NOMO-1 treated with dmso at 0.1 percent for 144 hours (cell line): ENCODE measurements at regions not wholly inside any gene's neighbourhood (a gene's known extent, or its start where the extent isn't known, plus 50 kb on each side); places are given as distances from the start of the nearest gene placed in this dataset.
"Not testable (repeated sequence)": the region's sequence is repeated elsewhere in the genome, so short reads cannot be mapped to it uniquely, and the experiment has no call there.

ENCODE experiments used
- DNase-seq: peaks from one replicate; lab custom pipeline; 2025; ENCODE audit not compliant: unreplicated experiment; lab: John Stamatoyannopoulos, UW

GRCh38 chr1:186775881-186776560, 52.7 kb upstream of the PLA2G4A start:
- DNase-seq: peak; percentile 81

DNA sequence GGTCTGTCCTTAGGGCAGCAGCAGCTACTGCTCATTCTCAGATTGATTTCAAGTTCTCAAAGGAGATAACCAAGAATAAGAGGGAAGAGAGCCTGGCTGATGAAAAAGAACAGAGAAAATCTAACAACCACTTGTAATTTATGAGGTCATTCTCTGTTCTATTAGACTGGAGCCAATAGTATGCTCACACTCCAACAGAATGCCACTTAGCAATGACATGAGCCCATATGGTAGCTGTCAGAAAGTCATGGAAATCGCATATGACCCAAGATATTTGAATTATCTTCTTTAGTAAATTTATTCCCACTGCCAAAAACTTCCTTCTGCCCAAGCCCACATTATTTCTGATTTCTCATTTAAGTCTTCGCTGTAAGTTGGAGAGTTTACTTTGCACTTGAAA, 53.7 kb upstream of the PLA2G4A start:
- DNase-seq: no peak

DNA sequence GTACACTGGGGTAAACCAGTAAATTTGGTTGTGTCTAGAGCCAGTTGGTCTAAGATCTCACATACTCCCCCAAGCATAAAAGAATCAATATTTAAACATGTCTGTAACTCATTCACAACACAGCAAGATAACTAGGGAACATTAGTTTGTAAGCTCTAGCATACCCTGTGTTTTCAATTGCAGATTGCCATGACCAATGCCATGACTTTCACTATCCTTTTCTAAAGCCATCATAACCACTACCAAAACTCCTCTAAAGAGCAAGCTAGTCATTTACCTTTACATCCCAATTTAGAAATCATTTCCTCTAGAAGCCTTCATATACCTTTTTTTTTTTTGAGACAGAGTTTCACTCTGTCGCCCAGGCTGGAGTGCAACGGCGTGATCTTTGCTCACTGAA, 56.5 kb upstream of the PLA2G4A start:
- DNase-seq: no peak

DNA sequence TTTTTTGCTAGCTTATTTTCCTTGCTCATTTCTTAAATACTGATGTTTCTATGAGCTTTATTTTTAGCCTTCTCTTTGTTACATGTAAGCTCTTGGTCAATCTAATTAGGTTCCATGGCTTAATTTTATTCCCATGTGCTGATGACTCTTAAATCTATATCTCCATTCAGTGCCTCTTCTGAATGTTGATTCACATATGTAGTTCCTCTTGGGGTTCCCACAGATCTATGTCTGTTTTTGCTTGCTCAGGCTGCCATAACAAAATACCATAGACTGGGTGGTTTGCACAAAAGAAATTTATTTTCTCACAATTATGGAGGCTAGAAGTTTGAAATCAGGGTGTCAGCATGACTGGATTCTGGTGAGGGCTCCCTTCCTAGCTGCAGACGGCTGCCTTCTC, 58.3 kb upstream of the PLA2G4A start:
- DNase-seq: peak; percentile 11

- DNase-seq: no peak
Observed at GRCh38 chr1:186768906-186769305, 59.8 kb upstream of the PLA2G4A start.

DNA sequence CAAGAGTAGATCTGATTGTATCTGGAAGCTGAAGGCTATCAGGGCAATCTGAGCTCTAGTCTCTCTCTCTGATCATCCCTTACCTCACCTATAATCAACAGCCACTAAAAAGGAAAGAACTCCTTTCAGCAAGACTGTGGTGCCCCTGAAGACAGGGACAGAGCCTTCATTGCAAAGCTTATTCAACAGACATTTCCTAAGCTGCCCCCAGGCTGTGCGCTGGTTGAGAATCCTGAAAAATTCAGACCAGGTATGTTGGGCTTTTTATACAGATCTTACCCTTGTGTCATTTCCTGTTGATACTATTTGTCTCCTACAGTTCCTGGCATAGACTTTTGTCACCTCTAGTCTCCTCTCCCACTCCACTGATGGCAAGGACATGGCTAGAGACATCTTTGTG, 63.3 kb upstream of the PLA2G4A start:
- DNase-seq: no peak

- DNase-seq: no peak
Observed at GRCh38 chr1:186763107-186763506, 65.6 kb upstream of the PLA2G4A start.

DNA sequence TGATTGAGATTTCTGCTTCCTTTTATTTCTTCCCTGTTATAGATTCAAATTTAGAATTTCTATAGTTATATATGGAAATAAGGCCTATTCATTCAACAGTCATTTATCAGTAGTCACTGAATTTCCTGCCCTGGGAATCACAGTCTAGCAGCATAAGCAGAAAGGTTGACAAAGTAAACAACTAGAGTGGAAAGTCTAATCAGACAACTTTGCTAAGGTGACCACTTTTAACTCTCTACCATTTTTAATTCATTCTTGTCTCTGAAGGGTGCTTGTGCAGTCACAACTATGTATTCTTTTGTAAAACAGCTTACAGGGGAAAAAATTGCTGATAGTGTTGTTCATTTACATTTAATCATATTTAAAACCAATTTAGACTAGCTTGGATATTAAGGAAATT, 66.1 kb upstream of the PLA2G4A start:
- no peak for DNase-seq

GRCh38 chr1:186761358-186761757, 67.4 kb upstream of the PLA2G4A start:
- DNase-seq: no peak

DNA sequence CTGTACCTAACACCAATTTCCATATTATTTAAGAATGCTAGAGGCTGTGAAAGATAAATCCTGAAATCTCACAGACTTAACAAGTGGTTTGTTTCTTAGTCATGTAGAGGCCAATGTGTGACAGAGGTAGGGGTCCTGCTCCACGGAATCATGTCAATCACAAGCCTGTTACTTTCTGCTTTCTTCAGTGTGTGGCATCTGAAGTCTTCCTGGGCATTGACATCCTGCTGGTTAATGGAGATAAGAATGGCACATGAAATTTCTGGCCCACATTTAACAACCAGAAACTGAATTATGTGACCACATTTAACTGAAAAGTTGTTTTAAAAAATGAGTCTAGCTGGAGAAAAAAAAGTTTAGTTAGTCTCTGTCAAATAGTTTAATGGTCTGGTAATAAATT, 68.3 kb upstream of the PLA2G4A start:
- no peak for DNase-seq

DNA sequence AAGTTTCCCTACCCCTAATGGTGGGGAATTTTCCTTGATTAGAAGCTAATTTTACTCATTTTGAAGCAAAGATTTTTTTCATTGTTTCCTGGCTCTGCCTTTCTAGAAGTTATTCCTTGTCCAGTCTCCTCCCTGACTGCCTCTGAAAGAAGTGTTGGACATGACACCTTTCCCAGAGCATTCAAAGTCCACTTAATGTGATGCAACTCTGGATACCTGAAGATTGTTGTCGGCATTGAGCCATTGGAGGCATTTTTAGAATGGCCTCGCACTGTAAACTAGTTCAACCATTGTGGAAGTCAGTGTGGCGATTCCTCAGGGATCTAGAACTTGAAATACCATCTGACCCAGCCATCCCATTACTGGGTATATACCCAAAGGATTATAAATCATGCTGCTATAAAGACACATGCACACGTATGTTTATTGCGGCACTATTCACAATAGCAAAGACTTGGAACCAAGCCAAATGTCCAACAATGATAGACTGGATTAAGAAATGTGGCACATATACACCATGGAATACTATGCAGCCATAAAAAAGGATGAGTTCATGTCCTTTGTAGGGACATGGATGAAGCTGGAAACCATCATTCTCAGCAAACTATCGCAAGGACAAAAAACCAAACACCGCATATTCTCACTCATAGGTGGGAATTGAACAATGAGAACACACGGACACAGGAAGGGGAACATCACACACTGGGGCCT, 69.7 kb upstream of the PLA2G4A start:
- not testable (repeated sequence) for DNase-seq

DNA sequence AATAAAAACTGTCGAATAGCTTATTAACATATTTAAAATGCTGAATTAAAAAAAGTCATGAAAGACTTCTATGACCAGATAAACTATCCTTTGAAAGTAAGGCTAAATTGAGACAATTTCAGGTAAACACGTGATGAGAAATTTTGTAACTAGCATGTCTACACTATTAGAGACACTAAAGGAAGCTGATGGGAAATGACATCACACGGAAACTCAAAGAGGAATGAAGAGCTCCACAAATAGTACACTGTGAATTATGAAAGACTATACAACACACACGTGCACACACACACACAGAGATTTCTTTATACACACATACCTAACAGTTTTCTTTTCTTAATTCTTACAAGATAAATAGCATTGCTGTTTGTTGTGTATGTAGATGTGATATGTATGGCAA, 70.9 kb upstream of the PLA2G4A start:
- DNase-seq: no peak

DNA sequence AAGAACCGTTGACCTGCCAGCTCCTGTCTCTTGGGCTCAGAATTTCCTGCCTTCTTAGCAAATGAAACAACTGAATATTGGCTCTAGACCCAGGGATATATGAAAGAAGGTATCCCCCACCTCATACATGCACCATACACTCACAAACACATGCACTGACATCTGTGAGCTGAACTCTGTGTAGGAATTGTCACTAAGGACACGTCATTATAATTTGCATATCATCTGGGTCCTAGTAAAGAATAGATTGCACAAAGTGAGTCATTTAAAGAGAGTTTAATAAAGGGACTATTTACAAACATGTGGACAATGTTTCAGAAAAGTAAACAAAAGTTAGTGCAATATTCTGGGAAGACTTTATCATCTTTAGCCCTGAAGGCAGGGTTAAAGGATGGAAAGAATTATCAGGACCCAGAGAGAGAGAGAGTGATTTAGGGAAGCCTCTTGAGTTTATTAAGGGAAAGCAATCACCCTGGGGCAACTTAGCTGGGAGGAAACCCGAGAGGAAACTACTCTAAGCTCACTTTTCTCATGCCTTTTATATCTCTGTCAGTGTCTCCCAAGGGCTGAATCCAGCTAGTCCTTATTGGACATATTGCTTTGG, 74.1 kb upstream of the PLA2G4A start:
- DNase-seq: no peak

- no peak for DNase-seq
Observed at GRCh38 chr1:186753241-186753640, 73.0 kb upstream of the PTGS2 start.

- DNase-seq: no peak
Observed at GRCh38 chr1:186750257-186750656, 70.0 kb upstream of the PTGS2 start.

DNA sequence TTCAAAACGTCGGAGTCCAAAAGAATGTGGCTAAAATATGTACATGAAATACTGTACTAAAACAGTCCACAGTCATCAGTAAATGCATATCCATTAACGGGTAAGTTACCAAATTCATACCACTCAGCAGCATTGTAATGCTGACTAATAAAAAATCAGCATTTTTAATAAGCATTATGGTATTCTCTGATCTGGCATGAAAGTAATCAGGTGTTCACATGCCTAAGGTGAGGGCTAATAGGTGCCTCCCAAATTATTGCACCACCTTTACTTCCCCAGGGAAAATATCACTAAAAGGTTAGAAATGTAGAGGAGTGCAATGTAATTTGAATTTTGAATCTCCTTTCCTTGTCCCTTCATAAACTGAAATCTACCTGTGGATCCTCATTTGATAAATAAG, 69.6 kb upstream of the PTGS2 start:
- no peak for DNase-seq

DNA sequence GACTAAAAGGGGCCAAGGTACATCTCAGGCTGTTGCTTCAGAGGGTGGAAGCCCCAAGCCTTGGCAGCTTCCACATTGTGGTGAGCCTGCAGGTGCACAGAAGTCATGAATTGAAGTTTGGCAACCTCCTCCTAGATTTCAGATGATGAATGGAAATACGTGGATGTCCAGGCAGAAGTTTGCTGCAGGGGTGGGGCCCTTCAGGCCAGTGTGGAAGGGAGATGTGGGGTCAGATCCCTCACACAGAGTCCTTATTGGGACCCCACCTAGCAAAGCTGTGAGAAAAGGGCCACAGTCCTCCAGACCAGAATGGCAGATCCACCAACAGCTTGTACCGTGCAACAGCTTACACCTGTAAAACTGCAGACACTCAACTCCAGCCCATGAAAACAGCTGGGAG, 67.4 kb upstream of the PTGS2 start:
- DNase-seq: no peak

DNA sequence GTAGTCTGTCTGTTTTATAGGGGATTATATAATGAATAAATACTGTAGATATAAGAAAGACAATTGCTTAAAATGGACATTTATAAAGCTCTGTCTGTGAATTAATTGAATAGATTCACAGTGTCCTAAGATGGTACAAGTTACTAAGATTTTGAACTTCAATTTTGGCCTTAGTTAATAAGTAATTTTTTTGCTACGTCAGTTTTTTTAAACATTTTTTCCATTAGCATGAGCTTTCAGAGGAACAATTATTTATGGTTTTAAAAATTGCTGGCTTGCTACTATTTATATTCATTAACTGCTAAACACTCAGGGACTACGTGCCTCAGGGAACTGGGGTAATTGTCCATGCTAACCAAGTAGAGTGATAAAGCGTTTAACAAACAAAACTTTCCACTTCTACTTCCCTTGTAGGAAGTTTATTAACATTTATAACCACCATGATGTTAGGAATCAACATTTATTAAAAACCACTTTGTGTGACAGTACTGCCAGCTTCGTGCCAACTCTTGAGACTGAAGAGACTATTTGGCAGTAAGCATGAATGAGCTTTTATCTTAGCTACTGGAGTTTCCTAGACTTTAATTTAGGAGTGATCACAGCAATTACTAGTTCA, 65.4 kb upstream of the PTGS2 start:
- DNase-seq: no peak

- DNase-seq: no peak
Observed at GRCh38 chr1:186741640-186742039, 61.4 kb upstream of the PTGS2 start.

DNA sequence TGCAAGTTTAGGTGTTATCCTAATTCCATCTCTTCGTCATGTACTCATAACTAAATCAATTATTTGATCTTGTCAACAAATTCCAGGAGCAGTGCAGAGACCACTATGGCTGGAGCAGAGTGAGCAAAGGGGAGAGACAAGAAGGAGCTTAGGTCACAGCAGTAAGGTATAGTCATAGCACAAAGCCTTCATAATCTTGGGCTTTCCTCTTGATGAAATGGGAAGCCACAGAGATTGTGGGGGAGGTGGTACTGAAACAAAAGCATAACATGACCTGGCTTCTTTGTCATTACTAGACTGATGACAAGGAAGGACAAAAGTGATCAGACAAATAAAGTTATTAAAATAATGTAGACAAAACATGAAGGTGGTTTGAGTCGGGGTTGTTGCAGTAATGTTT, 60.1 kb upstream of the PTGS2 start:
- no peak for DNase-seq

- no peak for DNase-seq
Observed at GRCh38 chr1:186739515-186739914, 59.3 kb upstream of the PTGS2 start.

- DNase-seq: peak; percentile 49
Observed at GRCh38 chr1:186738926-186739325, 58.7 kb upstream of the PTGS2 start.
